Stimulated activated CD8-positive, alpha-beta memory T cell treated with anti-CD3 and anti-CD28 coated beads, Interleukin-4, amount 100 ng/mL, for 4 hours (primary cell): ENCODE measurements at regions not wholly inside any gene's neighbourhood (a gene's known extent, or its start where the extent isn't known, plus 50 kb on each side); places are given as distances from the start of the nearest gene placed in this dataset.
"Not testable (repeated sequence)": the region's sequence is repeated elsewhere in the genome, so short reads cannot be mapped to it uniquely, and the experiment has no call there.

Experiments used
- DNase-seq, 2 donors: peaks; one replicate each; pipeline ENCODE4 v3.0.0-alpha.2; 2020; ENCODE audit warnings: low read depth in 2 of 2, low spot score in 1 of 2

DNA sequence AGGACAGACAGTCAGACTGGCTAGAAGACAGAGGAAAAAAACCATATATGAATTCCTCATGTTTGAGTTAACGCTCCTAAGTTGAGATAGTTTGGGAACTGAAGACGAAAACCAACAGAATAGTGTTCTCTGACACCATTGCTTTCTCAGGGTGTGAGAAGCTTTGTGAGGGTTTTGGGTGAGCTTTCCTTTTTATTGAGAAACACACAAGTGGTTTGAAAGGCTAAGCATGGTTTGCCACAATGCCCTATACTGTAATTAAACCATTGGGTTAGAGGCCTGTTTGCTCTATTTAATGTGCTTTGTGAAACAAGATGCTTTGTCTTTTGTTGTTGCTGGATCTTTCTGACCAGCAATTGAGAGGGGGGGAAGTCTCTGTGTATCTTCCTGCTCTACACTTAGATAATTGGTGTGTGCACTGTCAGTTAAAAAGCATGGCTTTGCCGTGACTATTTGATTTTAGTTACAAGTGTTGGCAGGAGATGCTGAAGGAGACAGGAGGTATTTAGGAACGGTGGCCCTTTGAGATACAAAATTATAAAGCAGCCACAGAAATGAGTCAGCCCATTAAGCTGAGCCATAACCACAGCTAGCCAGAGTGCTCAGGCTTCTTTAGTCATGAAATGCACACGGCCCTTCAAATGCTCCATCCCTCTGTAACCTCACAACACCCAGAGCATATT is 273.0 kb upstream of the PREP start:
- DNase-seq, result no peak

DNA sequence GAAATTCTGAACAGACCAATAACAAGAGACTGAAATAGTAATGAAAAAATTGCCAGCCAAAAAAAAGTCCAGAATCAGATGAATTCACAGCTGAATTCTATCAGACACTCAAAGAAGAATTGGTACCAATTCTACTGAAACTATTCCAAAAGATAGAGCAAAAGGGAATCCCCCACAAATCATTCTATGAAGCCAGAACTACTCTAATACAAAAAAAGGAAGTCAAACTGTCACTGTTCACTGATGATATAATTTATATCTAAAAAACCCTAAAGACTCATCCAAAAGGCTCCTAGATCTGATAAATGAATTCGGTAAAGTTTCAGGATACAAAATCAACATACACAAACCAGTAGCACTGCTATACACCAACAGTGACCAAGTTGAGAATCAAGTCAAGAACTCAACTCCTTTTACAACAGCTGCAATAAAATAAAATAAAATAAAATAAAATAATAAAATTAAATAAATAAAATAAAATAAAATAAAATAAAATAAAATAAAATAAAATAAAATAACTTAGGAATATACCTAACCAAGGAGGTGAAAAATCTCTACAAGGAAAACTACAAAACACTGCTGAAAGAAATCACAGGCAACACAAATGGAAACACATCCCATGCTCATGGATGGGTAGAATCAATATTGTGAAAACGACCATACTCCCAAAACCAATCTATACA is 270.1 kb upstream of the PREP start:
- DNase-seq, result not testable (repeated sequence)

DNA sequence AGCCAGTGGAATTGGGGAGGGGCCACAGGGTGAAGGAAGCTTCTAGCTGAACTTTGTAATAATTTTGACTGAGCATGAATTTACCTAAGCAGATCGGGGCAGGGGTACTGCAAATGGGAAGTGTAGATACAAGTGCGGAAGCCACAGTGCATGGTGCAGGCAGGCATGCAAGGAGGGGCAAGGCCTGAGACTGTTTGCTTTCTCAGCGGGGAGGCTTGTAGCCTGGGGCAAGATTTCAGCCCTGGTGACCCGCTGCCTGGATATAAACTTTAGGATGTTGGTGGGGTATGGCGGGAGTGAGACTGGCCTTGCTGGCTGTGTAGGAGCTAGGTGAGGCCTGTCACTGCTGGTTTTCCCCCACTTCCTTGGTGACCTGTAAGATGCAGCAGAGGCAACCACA is 266.4 kb upstream of the PREP start:
- no peak for DNase-seq

DNA sequence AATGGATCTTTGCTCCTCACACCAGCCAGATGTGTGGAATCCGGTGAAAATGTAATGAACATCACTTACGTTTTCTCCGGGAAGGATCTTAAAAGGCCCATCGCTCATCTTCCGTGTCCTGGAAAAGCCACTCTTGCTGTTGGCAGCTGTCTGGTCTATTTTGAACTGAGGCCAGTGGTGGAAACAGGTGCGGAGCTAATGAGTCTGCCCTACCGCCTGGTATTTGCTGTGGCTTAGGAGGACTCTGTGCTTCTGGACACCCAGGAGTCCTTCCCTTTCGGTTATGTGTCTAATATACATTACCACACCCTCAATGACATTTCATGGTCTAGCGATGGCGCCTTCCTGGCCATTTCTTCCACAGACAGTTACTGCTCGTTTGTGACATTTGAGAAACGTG is 264.2 kb upstream of the PREP start:
- DNase-seq, result no peak

DNA sequence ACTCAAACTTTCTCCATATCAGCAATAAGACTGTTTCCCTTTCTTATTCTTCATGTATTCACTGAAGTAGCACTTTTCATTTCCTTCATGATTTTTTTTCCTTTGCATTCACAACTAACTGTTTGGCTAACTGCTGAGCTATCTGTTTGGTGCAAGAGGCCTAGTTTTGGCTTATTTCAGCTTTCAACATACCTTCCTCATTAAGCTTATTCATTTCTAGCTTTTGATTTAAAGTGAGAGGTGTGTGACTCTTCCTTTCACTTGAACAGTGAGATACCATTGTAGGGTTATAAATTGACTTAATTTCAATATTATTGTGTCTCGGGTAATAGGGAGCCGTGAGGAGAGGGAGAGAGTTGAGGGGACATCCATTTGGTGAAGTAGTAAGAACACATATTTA is 262.0 kb upstream of the PREP start:
- no peak for DNase-seq

DNA sequence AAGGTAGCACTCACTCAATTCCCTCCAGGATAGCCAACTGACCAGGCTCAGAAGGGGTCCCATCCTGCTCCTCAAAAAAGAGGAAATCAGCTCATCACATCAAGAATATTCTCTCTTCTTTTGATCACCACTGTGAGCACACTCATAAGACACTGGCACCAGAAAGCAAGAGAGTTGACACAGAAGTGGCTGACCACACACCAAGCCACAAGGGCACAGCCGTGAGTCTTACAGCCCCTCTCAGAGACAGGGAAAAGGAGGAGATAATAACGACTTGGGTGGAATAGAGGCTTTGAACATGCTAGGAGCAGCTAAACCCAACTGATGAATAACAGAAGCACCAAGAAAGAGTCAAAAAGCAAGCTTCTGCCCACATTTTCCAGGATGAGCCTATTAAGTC is 249.1 kb upstream of the PREP start:
- DNase-seq, result no peak

DNA sequence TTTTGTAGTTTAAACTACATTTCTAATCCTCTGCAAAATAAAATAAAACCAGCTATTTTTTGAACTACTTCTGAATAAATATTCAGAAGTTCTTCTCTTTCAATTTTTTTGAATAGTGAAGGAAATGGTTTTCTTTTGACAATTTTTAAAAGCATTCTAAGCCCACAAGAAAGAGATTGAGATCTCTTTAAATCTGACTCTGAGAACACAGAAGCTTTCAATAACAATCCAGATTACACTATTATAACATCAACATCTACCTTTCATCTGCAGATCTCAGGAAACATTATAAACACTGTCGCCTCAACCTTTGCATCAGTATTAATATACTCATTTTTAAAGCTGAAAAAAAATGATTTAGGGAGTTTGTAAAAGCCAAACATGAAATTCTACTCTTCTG is 247.5 kb upstream of the PREP start:
- DNase-seq, result no peak

DNA sequence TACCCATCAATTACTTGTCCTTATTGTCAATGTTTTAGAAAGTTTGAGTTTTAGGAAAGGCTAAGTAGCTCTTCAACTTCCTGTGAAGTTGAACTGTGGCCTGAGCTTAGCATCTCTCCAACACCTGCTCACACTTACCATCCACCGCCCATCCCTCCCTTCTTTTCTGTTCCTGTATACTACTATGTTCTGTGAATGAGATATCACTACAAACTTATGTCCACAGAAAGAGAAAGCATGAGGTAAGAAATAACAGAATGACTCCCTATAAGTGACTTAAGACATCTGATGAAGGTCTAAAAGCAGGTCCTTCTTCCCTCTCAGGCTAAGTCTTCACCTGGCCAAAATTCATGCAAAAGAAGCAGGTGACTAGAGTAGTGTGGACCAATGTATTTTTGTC is 246.3 kb upstream of the PREP start:
- no peak for DNase-seq

DNA sequence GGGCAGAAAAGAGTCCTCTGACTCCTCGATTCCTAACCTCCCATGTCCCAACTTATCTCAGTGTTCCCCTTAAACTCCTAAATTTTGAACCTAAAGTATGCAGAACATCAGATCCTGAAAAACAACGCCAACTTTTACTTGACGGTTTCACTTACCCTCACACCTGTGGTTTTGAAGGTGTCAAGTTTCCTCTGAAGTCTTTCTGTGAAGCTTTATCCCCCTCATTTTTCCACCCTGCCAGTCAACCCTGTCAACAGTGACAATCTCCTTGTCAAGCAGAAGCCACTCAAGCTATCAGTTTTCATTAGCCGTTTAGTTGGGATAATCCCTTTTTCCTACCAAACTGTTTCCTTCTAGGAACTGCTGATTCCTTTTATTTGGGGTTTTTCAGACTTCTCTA is 245.4 kb upstream of the PREP start:
- no peak for DNase-seq

DNA sequence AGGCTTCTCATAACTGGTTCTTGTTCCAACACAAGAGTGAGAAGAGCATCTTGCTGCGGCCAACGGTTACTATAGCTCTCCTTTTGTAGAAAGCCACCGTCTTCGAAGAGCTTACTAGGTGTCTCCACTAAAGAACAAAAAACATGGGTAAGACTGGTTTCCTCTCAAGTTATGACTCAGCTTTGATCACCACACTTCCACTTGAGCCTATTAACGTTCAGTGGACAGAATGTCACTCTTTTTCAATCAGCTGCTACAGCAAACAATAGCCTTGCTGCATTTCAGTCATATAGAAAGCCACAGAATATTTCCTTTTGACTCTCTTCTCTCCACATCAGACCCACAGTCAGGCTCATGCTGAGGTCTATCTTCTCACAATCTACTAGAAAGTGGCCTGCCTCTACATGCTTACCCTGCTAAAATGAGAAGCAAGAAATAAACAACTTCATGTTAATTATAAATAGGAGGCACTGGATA is 243.5 kb upstream of the PREP start:
- DNase-seq, result no peak

DNA sequence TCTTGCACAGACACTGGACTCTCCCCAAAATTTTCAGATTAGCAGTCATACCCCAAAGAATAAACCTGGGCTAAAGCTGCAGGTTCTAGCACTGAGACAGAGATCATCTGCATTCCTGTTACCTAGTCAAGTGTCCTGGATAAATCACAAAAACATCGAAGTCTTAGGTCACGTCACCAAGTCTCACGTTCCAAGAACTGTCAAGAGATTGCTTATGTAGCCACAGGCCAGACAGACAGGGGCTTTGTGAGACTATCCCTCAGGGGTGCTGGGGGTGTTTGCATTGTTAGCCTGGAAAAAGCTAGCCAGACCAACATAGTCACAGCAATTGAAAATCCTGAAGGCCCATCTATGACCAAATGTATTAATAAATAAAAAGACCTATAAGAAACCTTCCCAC is 243.1 kb upstream of the PREP start:
- DNase-seq, result no peak

DNA sequence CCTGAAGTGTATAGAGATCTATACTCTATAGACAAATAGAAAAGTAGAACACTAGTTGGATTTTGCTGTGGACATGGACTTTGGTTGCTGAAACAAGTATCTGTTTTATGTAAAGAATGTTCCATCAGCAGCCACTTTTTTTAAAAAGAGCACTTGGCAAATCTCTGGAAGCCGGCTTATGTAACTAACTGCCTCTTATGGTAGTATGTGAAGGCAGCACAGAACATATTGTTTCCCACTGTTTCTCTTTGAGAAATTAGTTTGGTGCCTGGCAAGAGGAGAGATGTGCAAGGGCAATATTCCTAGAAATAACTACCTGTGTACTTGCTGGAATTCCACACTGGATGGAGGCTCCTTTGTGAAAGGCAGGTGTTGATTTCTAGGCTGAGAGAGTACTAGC is 242.3 kb upstream of the PREP start:
- DNase-seq, result no peak

DNA sequence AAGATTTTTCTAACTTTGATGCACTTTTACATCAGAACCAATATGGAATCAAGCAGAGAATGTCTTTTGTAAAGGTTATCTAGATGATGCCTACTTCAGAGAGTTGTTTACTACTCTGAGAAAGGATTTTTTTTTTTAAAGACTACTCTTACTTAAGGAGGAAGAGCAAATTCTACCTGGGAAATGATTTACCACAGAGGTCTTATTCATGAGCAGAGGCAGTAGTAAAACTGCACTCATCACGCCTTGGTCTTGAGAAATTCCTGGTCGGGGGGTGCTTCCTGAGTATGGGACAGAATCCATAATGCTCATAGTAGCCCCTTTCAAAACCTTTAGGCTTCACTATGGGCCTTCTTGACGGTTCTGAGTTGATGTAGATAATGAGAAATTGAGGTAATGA is 241.8 kb upstream of the PREP start:
- DNase-seq, result no peak

DNA sequence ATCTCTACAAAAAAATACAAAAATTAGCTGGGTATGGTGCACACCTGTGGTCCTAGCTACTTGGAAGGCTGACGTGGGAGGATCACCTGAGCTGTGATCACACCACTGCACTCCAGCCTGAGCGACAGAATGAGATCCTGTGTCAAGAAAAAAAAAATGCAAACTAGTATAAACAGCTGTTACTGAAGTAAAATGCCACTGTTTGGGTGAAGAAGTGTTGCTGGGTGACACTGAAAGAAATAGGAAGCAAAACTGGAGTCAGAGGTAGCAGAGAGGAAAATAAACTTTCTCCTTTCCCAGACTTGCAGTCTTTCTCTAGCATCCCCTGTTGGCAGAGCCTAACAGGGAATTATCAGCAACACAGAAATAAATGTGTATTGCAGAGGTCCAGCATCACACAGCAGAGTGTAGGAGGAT is 241.2 kb upstream of the PREP start:
- no peak for DNase-seq

DNA sequence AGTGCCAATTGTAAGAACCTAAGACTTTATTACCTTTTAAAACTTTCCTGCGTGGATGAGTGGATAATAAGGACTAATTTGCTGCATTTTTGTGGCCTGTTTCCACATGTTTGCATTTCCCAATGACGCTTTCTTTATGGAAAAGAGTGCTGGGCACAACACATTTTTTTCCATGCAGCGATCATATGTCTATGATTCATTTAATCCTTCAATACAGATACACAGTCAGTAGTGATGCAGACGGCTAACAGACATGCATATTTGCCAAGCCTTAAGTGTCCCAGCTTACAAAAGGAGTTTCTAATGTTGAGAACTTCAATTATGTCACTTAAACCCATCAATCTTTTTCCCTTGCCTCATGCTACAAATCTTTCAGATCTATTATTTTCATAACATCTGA is 239.8 kb upstream of the PREP start:
- no peak for DNase-seq

DNA sequence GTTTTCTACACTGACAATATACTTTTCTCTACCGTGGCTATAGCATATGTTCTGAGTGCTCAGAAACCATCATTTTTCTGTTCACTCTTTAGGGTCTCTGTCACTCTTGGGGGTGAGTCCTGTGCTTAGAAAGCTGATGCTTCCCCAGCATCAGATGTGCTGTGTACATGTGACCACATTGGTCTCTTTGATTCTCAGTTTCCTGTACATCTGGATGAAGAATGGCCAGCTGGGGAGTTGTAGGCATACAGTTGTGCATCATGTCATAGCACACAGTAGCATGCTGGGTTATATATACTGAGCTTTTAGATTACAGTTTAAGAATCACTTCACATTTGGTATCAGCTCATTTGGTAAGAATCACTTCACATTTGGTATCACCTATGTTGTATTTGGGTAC is 238.6 kb upstream of the PREP start:
- no peak for DNase-seq

DNA sequence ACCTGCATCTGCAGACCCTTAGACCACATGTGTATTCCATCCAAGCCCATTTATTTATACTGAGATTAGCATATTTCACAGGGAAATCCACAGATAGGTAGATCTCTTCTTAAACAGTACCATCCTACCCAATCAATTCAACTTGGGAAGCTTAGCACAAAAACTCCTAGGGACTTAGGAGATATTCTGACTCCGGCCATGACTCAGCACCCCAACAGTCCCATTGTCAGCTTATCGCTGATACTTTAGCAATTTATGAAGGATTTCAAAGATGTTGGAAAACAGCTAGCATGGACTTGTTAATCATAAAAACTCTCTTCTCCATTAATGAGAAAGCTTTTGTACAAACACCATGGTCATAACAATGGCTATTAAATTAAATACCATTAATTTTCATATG is 236.2 kb upstream of the PREP start:
- no peak for DNase-seq

DNA sequence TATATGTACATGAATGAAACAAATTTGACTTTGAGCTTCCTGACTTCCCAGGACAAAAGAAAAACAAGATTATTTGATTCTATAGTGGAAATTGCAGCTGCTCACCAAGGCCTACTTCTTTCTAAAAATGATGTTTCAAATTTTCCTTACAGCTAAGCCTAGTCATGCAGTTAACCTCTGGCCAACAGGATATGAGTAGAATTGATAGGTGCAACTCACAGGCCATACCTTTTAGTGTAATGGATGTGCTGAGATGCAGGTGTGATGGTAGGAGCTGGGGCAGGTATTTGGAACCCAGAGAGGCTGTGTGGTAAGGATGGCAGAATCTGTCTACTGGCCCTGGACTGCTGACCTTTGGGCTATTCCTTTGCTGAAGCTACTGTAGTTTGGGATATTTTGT is 230.9 kb upstream of the PREP start:
- DNase-seq, result no peak

DNA sequence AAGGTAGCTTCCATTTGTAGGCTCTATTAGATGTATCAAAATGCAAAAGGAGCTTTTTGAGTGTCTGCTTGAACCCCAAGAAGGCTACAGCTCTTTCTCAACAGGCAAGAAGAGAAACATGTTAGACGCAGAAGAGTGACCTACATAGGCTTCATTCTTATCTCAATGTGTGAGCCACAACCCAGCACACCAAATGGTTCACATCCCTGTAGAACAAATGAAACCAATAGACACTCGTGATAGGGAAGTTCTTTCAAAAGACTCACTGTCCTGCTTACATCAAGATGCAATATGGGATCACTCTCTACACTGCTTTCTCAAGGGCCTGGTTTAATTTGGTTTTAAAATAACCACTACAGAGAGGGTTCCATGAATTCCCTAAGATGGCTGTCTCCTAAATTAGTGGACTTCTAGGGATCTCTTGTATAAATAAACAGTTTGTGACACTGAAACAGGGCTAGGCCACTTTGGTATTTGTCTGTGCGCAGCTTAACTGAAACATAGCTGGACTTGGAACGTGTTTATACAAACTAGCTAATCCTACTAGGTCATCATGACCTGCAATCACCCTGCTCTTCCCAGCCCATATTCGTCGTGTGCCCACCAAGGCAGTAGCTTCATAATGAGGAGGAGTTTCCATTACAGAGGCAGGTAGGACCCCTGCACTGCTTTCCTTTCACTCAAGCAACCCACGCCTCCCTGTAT is 225.4 kb upstream of the PREP start:
- DNase-seq, result no peak

DNA sequence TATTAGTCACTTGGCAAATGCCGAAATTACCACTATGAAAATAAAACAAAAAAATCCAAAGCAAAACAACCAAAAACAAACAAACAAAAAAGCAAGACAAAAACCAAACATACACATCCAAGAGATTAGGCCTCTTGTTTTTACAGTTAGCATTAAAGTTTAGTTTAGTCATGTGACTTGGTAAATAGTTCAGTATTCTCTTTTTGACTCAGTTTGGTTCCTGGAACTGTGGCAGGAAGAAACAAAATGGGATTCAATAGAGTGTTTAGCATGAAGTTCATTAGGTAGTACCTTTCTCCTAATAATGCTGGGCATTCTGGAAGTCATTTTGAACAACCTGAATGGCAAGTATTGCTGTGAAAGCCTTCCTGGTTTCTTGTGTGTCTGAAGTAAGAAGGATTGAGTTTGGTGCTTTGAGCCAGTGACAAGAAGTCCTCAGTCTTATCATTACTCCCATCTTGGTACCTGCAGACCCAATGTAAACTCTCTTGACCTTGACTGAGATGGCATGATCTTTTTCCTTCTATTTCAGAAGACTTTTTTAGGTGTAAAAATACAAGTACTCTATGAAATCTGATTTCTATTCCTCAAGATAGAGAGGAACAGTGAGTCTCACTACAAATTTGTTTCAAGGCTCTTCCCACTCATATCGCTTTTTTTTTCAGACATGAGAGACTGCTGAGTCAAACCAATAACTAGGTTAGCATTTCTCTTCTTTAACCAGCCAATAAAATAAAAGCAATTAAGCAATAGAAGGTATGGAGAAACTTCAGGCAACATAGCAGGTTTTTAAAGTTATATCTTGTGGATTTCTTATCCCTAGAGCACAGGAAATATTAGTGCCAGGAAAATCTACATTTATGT is 223.6 kb upstream of the PREP start:
- no peak for DNase-seq

DNA sequence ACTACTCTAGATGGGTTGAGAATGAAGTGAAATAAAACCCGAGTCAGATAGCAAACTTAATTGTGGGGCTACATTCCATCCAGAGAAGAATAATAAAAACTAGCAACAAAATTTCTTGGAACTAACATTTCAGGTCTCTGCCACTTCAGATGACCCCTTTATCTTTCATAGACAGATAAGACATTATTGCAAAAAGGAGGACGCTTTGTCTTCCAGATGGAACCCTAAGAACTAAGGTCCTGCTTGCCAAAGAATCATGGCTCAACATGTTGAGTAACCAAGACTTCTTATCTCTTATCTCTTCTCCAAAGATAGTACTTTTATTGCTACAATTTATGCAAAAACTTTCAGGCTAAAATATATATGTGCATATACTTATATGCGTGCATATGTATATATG is 221.1 kb upstream of the PREP start:
- DNase-seq, result no peak

DNA sequence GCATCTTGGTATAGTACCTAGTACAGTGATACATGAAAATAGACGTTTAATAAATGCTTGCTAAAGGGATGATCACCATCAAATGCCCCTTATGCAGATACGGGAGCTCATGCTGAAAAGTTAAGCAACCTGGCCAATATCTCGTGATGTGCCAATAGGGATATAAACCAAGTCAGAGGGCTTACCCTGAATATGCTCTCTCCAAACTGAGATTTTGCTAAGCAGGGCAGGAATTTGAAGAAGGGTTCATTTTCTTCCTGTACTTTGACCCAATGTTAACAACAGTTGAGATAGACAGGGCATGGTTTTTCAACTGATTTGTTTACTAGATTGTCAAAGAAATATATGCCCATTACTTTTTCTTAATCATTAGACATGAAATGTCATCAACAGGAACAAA is 219.3 kb upstream of the PREP start:
- no peak for DNase-seq
